Left renal cortex interstitium (tissue), 4 donors: ENCODE measurements at regions not wholly inside any gene's neighbourhood (a gene's known extent, or its start where the extent isn't known, plus 50 kb on each side); places are given as distances from the start of the nearest gene placed in this dataset.

Experiments used
- DNase-seq, 4 donors: peaks; one replicate each; pipeline ENCODE4 v3.0.0-alpha.2; 2013; ENCODE audit warnings: low read depth in 4 of 4, low spot score in 2 of 4, missing footprints in 1 of 4

DNA sequence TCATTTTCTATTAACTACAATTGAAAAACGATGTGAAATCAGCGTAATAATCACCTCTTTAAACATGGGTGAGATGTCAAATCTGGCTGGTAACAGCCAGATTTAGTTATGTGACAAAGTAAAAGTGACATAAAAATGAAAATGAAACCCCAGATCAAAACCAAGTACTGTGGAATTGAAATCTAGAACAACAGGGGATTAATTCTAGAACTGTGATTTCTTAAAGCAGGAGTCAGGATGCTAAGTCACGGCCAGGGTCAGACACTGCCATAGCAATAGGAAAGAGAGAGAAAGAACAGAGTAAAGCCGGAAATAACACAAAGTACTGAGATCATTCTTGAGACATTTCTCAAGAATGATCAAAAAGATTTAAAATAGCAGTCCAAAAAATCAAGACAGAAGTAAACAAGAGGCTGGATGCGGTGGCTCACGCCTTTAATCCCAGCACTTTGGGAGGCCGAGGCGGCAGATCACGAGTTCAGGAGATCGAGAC lies 1183.7 kb upstream of the NXPH2 start:
- DNase-seq: no peak

GRCh38 chr2:139949242-139949972 lies 1169.2 kb upstream of the NXPH2 start:
- DNase-seq: no peak

- DNase-seq: no peak
These were observed 1166.5 kb upstream of the NXPH2 start for GRCh38 chr2:139946690-139947089.

DNA sequence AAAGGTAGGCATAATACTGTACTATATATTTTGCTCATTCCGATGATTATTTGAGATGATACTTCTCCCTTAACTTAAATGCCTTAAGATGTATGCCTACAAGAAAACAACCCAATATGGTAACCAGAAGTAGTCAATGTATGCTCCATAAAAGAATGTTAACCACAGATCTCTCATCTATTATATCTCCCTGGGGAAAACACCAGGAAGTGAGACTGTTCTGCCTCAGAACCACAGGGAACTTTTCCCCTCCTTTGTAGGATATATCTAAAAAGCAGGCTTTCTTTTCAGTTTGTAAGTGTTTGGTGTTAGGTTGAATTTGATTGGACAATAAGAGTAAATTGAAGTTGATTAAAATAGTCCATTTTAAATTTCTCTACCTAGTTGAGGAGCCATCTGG lies 1160.5 kb upstream of the NXPH2 start:
- no peak for DNase-seq

DNA sequence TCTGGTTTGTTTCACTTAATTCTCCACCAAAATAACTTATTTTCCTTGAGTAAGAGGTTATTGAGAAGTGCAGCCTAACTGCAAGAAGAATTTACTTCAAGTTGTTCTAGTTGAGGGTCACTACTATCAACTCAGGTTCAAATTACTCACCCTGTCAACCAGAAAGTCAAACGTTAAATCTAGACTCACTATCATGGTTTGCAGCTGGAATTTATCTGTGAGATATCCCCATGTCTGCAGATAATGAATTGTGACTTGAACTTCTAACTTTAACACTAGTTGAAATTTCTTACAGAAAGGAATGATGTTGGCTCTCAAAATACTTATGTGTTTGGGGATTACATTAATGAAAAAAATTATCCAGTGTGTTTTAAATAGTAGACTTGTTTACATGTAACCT lies 1145.7 kb upstream of the NXPH2 start:
- no peak for DNase-seq

DNA sequence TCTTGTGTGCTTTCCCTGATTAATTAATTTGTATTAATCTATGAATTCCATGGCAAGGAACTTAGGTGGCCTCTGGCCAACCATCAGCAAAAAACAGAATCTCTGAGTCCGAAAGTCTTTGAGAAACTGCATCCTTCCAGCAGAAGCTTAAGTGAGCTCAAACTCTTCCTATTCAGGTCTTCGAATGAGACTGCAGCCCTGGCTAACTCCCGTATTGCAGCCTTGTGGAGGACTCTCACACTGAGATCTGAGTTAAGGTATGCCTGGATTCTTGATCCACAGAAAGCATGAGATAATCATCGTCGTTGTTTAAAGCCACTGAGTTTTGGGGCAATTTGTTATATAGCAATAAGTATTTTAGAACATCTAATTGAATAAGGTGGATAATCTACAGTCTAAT lies 1143.9 kb upstream of the NXPH2 start:
- no peak for DNase-seq

DNA sequence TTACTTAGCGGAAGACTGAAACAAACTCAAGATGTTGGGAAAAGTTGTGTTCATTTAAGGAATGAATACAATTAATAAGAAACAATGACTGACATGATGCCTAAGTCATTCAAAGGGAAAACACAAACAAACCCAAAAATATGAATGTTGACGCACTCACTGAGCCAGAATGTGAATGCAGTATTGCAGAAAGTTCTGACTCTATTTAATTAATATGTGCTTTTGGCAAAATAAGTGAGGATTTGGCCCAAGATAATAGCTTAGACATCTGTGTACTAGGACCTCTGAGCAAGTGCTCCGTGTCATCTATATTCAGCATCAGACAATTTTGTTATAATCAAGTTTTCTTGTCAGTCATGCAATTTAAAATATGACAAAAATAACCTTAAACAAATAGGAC lies 1138.8 kb upstream of the NXPH2 start:
- no peak for DNase-seq

DNA sequence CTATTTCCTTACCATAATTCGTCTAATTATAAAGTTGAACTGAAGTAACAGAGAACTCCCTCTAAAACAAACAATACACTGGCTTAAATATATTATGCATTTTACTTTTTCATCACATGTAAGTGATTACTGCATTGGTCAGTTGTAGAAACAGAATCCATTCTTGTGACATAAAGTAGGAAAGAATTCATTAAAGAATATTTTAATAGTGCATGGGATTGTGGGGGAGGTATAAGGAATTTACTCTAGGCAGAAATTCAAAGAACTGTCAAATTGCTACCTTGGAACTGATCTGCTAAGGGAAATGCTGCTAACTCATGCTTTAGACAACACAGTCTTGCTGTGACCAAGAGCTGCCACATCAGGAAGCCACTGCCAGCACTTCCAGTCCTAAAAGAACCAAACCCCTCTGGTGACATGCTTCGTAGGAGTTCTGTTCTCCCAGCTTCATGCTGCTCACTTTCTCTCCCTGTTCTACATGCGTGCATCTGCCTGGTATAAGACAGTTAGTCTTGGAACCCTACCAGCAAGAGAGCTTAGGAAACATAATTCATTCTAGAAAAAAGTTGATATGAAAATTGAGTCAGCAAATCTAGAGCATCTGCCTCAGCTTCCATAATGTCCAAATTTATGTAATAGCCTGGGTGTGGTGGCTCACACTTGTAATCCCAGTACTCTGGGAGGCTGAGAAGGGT lies 1137.6 kb upstream of the NXPH2 start:
- no peak for DNase-seq

DNA sequence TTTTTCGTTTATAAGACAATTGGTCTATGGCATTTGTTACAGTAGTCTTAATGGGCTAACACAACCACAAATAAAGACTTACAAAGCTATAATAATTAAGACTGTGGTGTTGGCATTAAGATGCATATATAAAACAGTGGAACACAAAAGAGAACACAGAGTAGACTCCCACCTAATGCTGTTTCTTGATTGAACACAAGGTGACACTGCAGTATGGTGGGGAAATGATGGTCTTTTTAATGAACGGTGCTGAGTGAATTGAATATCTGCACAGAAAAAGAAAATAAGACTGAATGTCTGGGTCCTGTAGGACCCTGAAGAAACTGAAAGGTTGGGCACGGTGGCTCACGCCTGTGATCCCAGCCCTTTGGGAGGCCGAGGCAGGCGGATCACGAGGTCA lies 1136.6 kb upstream of the NXPH2 start:
- no peak for DNase-seq

- DNase-seq: no peak
These were observed 1131.0 kb upstream of the NXPH2 start for GRCh38 chr2:139911160-139911559.

GRCh38 chr2:139909136-139909535 lies 1128.9 kb upstream of the NXPH2 start:
- DNase-seq: no peak

GRCh38 chr2:139905624-139906023 lies 1125.4 kb upstream of the NXPH2 start:
- no peak for DNase-seq

GRCh38 chr2:139891636-139892035 lies 1111.4 kb upstream of the NXPH2 start:
- no peak for DNase-seq

- no peak for DNase-seq
These were observed 1105.8 kb upstream of the NXPH2 start for GRCh38 chr2:139885921-139886498.

DNA sequence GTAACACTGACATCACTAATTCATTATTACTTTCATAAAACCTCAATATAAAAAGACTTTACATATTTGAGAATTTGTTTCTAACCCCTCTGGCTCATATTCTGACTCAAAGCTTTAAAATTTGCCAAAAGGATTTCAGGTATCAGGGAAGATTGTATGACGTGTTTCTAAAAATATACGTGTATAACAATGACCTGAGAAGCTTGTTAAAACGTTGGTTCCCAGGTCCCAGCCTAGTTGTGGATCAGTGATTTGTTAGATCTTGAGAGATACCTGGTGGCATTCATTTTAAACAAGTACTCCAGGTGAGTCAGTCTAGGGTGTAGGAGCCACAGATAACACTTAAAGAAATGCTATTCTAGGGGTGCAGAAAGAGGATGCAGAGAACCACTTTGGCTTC lies 1096.8 kb upstream of the NXPH2 start:
- no peak for DNase-seq

DNA sequence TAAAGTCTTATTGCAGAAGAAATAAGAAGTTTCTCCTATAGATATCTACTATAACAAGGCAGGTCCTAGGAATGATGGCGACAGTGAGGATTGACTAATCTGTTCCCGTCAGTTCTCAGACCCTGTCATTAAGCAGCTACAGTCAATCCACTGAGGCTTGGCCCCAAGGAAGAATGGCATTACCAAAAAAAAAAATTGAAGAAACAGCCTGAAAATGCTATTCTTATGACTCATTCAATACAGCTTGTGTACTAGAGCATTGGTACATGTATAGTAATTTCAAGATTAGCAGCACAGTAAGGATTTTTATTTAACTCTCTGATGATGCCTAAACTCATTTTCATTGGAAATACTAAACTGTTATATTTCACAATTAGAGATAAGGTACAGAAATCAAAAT lies 1096.1 kb upstream of the NXPH2 start:
- DNase-seq: no peak

DNA sequence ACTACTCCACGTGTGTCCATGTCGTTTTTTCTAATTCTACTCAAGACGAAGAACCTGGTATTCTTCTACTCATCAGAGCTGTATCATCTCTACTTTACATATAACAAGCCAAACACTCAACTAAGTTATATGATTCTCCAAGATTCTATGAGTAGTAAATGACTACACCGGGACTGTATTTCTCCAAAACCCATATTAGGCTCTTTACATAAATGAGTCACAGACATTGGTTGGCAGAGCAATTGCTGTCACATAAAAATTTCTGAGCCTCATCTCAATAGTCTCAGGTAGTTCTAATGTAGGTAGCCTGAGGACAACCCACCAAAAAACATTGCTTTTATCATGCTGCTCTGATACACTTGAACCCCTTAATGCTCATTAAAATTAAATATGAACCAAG lies 1092.3 kb upstream of the NXPH2 start:
- DNase-seq: no peak

- no peak for DNase-seq
These were observed 1091.8 kb upstream of the NXPH2 start for GRCh38 chr2:139872032-139872431.

GRCh38 chr2:139867601-139868226 lies 1087.5 kb upstream of the NXPH2 start:
- DNase-seq: no peak

DNA sequence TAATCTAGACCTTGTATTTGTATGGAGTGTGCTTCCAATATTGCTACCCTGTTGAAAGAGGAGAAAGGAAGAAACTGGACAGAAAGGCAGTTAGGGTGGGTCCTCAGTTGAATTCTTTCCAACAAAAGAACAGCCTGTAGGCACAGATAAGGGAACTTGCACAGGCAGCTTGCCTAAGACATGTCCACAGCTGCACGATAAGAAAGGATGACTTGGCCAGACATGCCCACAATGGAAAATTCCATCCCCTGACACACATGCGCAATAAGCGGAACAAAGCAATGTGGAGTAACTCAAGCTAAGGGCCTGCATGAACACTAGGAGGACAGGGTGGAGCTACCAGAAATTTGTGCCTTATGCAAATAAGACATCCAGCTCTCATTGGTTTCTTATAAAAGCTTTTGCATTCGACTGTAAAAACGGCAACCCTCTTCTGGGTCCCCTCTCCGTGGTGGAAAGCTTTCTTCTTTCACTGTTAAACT lies 1084.7 kb upstream of the NXPH2 start:
- DNase-seq: no peak

DNA sequence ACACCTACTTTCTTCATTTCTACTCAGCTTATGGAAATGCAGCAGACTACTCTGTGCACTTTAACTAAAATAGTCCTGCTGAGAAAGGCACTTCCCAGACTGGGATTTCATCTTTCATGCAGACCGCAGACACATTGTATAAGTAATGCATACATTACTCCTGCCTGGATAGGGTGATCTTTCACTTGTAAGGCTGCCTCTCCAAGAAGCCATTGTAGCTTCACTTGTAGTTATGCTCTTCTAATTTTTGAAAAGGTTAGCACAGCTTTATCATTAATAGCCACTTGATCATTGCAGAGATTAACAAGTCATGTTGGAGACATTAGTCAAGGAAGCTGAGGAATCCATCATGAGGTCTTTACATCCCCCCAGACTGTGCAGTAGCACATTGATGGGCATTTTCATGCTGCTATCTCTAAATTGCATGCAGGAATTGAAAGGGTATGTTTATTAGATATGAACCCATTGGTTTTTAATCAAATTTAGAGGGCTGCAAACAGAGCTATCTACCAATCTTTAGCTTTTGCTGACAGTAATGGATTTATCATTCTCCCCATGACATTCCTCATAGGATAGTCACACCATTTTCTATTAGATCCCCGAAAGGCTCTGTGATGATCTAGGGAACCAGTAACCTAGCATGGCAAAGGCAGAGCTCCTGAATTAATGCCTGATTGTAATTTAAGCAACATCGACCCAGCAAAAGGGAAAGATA lies 1074.7 kb upstream of the NXPH2 start:
- DNase-seq: no peak
